Endothelial cell of umbilical vein (primary cell): ENCODE measurements at regions not wholly inside any gene's neighbourhood (a gene's known extent, or its start where the extent isn't known, plus 50 kb on each side); places are given as distances from the start of the nearest gene placed in this dataset.

Experiments
- BruUV-seq: library from RNA; stranded (reverse); fragments of 400-500 nt; replicated peaks from 2 replicates; lab custom pipeline; 2021; lab: Mats Ljungman, UMichigan
- CTCF ChIA-PET: fragments of 300-600, 350-600 bp; sonication (Branson Sonifier 250); formaldehyde crosslinking; loops from one replicate; lab custom pipeline; 2021; ENCODE audit warnings: antibody characterized with exemption, inconsistent platforms; lab: Charles Lee
- POLR2A ChIA-PET: fragments of 300-600, 350-600 bp; sonication (Branson Sonifier 250); formaldehyde crosslinking; loops from one replicate; lab custom pipeline; 2021; ENCODE audit warnings: antibody characterized with exemption, inconsistent platforms; lab: Charles Lee
- DNase-seq: peaks from one replicate; pipeline ENCODE4 v3.0.0-alpha.2; 2011; ENCODE audit warnings: low read depth, low spot score
- FAIRE-seq: peaks from 2 replicates; lab custom pipeline; 2011; peaks lifted over from hg19 to GRCh38; lab: Jason Lieb, UNC
- H2AFZ ChIP-seq: 2 replicates; pipeline ENCODE4 v1.6.0; 2012; ENCODE audit warnings: low read depth, low read length, control low read depth, inconsistent platforms
- H3K27ac ChIP-seq: 2 replicates; pipeline ENCODE4 v1.5.1; 2011; ENCODE audit warnings: low read depth, mild to moderate bottlenecking, control low read depth, low read length, moderate library complexity; ENCODE audit not compliant: insufficient read depth
- H3K27me3 ChIP-seq, 2 experiments: 2 replicates each; pipeline versions ENCODE4 v1.6.0 to v1.6.1; 2011; ENCODE audit warnings: low read length in 2 of 2, mixed read lengths in 1 of 2; ENCODE audit not compliant: control insufficient read depth in 2 of 2, insufficient read depth in 2 of 2
- H3K36me3 ChIP-seq, 2 experiments: 2 replicates in 1 of 2; 3 replicates in 1 of 2; pipeline ENCODE4 v1.5.1; 2011; ENCODE audit warnings: low read length in 2 of 2, mild to moderate bottlenecking in 1 of 2, moderate library complexity in 1 of 2; ENCODE audit not compliant: control insufficient read depth in 2 of 2, insufficient read depth in 2 of 2; ENCODE audit errors: extremely low read depth in 1 of 2
- H3K4me1 ChIP-seq: 3 replicates; pipeline ENCODE4 v1.5.1; 2011; ENCODE audit warnings: mild to moderate bottlenecking, low read length; ENCODE audit not compliant: control insufficient read depth, insufficient read depth; ENCODE audit errors: extremely low read depth
- H3K4me2 ChIP-seq: 2 replicates; pipeline ENCODE4 v1.6.1; 2011; ENCODE audit warnings: low read length, control low read depth, mixed read lengths; ENCODE audit not compliant: insufficient read depth
- H3K4me3 ChIP-seq, 3 experiments: fragments of 200-600 bp in 1 of 3; sonication (generic), shearing (Covaris generic) in 1 of 3; replicated peaks in 1 of 3; 2 replicates each; pipeline ENCODE4 v1.5.1; 2011 to 2016; ENCODE audit warnings: control low read depth in 3 of 3, low read length in 3 of 3, mild to moderate bottlenecking in 2 of 3, inconsistent platforms in 1 of 3, low read depth in 1 of 3, moderate library complexity in 1 of 3; ENCODE audit not compliant: insufficient read depth in 1 of 3
- H3K79me2 ChIP-seq: 2 replicates; pipeline ENCODE4 v1.6.0; 2012; ENCODE audit warnings: low read length, inconsistent platforms; ENCODE audit not compliant: control insufficient read depth, insufficient read depth
- H3K9ac ChIP-seq: replicated peaks from 2 replicates; pipeline ENCODE3; 2011; ENCODE audit warnings: low read length, control low read depth; ENCODE audit not compliant: insufficient read depth; ENCODE audit errors: extremely low read depth
- H3K9me1 ChIP-seq: replicated peaks from 3 replicates; pipeline ENCODE4 v1.6.0; 2011; ENCODE audit warnings: mild to moderate bottlenecking, low read length; ENCODE audit not compliant: control insufficient read depth, insufficient read depth; ENCODE audit errors: extremely low read depth
- H3K9me3 ChIP-seq: replicated peaks from 2 replicates; pipeline ENCODE4 v1.5.1; 2012; ENCODE audit warnings: low read length, inconsistent platforms; ENCODE audit not compliant: control insufficient read depth, insufficient read depth
- H4K20me1 ChIP-seq: replicated peaks from 2 replicates; pipeline ENCODE3; 2011; ENCODE audit warnings: mild to moderate bottlenecking, low read length; ENCODE audit not compliant: control insufficient read depth, insufficient read depth; ENCODE audit errors: extremely low read depth
- CTCF ChIP-seq, 2 donors: IDR thresholded peaks; 1 replicate in 1 of 2; 2 replicates in 1 of 2; pipeline ENCODE4 v1.5.1; 2011; ENCODE audit warnings: low read length in 2 of 2, mild to moderate bottlenecking in 2 of 2, moderate library complexity in 2 of 2, control low read depth in 1 of 2, inconsistent platforms in 1 of 2, low read depth in 1 of 2; ENCODE audit not compliant: insufficient read depth in 1 of 2; ENCODE audit errors: extremely low read depth in 1 of 2
- EZH2 ChIP-seq: IDR thresholded peaks from 2 replicates; pipeline ENCODE4 v1.6.1; 2012; ENCODE audit warnings: borderline replicate concordance, low read depth, mild to moderate bottlenecking, moderate library complexity, low read length, inconsistent platforms; ENCODE audit not compliant: severe bottlenecking
- FOS ChIP-seq: IDR thresholded peaks from 2 replicates; pipeline ENCODE4 v1.6.1; 2011; ENCODE audit warnings: mild to moderate bottlenecking, low read length, moderate library complexity, borderline replicate concordance; ENCODE audit not compliant: insufficient read depth
- GATA2 ChIP-seq: IDR thresholded peaks from 2 replicates; pipeline ENCODE4 v1.7.0; 2011; ENCODE audit warnings: low read depth, mild to moderate bottlenecking, moderate library complexity, mixed read lengths, low read length; ENCODE audit not compliant: insufficient read length, insufficient read depth
- JUN ChIP-seq: IDR thresholded peaks from 2 replicates; pipeline ENCODE4 v1.6.1; 2011; ENCODE audit warnings: borderline replicate concordance, low read depth; ENCODE audit not compliant: insufficient read length, insufficient read depth
- MAX ChIP-seq: IDR thresholded peaks from 2 replicates; pipeline ENCODE4 v1.6.1; 2011; ENCODE audit not compliant: insufficient read depth, insufficient read length
- MYC ChIP-seq: IDR thresholded peaks from one replicate; pipeline ENCODE4 v1.6.1; 2011; ENCODE audit warnings: mild to moderate bottlenecking, low read depth, low read length
- POLR2A ChIP-seq: IDR thresholded peaks from 2 replicates; pipeline ENCODE4 v1.6.1; 2012; ENCODE audit warnings: low read depth, mild to moderate bottlenecking, control low read depth, low read length
- POLR2AphosphoS5 ChIP-seq: IDR thresholded peaks from 2 replicates; pipeline ENCODE4 v1.6.1; 2012; ENCODE audit warnings: low read depth, mild to moderate bottlenecking, control low read depth, low read length, moderate library complexity; ENCODE audit not compliant: insufficient read depth
- dilution Hi-C: fragments of 300-500 bp; cut with MboI; formaldehyde crosslinking; loops from one replicate; pipeline ENCODE4 v1.15.0; 2019; ENCODE audit warnings: low sequenced_read_pairs; ENCODE audit not compliant: extremely low pct_ligation_motif_present
- intact Hi-C: fragments of 100-400 bp; cut with micrococcal nuclease; formaldehyde crosslinking; loops from one replicate; pipeline ENCODE4 v1.10.0; 2022

DNA sequence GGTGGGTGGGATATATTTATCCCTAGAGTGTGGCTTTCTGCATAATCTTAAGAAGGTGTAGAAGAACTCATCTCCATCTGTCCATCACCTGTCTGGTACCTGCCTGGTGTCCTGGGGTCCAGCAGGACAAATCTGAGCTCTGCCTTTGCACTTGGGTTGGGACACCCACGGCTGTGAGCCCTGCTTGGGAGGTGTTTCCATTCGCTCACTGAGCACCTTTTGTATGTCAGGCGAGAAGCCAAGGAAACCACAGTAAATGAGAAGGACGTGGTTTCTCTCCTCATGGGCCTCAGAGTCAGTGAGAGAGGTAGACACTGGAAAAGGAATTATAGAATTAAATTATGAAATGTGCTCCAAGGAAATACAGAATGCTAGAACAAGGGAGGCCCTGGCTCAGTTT, 555.9 kb downstream of the MIAT start:
- H3K4me1 ChIP-seq = peaks cover 21% of the 10 kb centered on the region
- TF ChIP-seq MAX (no peak), GATA2 (no peak), POLR2AphosphoS5 (no peak), POLR2A (no peak), EZH2 (no peak), CTCF (IDR thresholded peaks at IDR 0.05; ENCODE audit: extremely low read depth in 1 of 2, insufficient read depth in 1 of 2, low read depth in 1 of 2, low read length in 2 of 2) (no peak), MYC (no peak), JUN (no peak), FOS (no peak)
- H4K20me1 ChIP-seq = no peaks in the 10 kb centered on the region
- H3K9me3 ChIP-seq = no peaks in the 10 kb centered on the region
- intact Hi-C loops (loop anchor here (2.0 kb wide), 1 partner anchor 78 kb away; no protein-coding TSS in a partner anchor), dilution Hi-C loops (no loop called here)
- no peaks in the 10 kb centered on the region for H3K27me3 ChIP-seq
- POLR2A ChIA-PET = no interaction called here
- no peaks in the 10 kb centered on the region for H3K36me3 ChIP-seq
- DNase-seq (no peak), FAIRE-seq (no peak)
- H3K79me2 ChIP-seq = no peaks in the 10 kb centered on the region
- H3K9ac ChIP-seq = no peak overlapping the region
- H3K9me1 ChIP-seq = no peaks in the 10 kb centered on the region
- CTCF ChIA-PET = interaction anchor here (1.4 to 1.5 kb wide), 2 partner anchors 20 to 26 kb away, joined by 4 to 5 read pairs; no protein-coding TSS in a partner anchor
- no TSS peak for BruUV-seq
- H3K4me3 ChIP-seq = no peak overlapping the region
- H3K4me2 ChIP-seq = no peak overlapping the region
- no peak overlapping the region for H2AFZ ChIP-seq
- peak overlapping the region; percentile 71 for H3K27ac ChIP-seq
